WTC11 (cell line): ENCODE measurements at regions not wholly inside any gene's neighbourhood (a gene's known extent, or its start where the extent isn't known, plus 50 kb on each side); places are given as distances from the start of the nearest gene placed in this dataset.

Source experiments
- ATAC-seq: fragments of 200-7000 bp; cut with Tn5 transposase; 2 replicates; pipeline ENCODE4 v1.10.0; 2021; ENCODE audit warnings: mild to moderate bottlenecking, moderate library complexity
- CTCF ChIA-PET: fragments of 300-600 bp; sonication (Branson Sonifier 250); formaldehyde crosslinking; loops from one replicate; lab custom pipeline; 2021; ENCODE audit warnings: antibody characterized with exemption; lab: Charles Lee
- POLR2A ChIA-PET: fragments of 350-600 bp; sonication (Branson Sonifier 250); formaldehyde crosslinking; loops from one replicate; lab custom pipeline; 2021; ENCODE audit warnings: antibody characterized with exemption; lab: Charles Lee
- DNase-seq: peaks from one replicate; pipeline ENCODE4 v3.0.0; 2021; ENCODE audit warnings: low spot score
- H3K27ac Mint-ChIP-seq: 2 replicates; pipeline ENCODE4 v1.8.0; 2021; ENCODE audit warnings: mixed read lengths
- H3K27me3 Mint-ChIP-seq: 2 replicates; pipeline ENCODE4 v1.8.0; 2021; ENCODE audit warnings: low read depth, mild to moderate bottlenecking, moderate library complexity, mixed read lengths
- H3K36me3 Mint-ChIP-seq: 2 replicates; pipeline ENCODE4 v1.8.0; 2021; ENCODE audit warnings: mixed read lengths
- H3K4me1 Mint-ChIP-seq: 2 replicates; pipeline ENCODE4 v1.8.0; 2022; ENCODE audit warnings: mixed read lengths
- H3K4me3 Mint-ChIP-seq: 2 replicates; pipeline ENCODE4 v1.8.0; 2021; ENCODE audit warnings: mild to moderate bottlenecking, moderate library complexity, mixed read lengths
- H3K9me3 Mint-ChIP-seq: 2 replicates; pipeline ENCODE4 v1.8.0; 2021; ENCODE audit warnings: mixed read lengths
- AR ChIP-seq: fragments of 250-450 bp; sonication (Bioruptor Pico); IDR thresholded peaks from 2 replicates; pipeline ENCODE4 v1.9.0; 2021; ENCODE audit warnings: mild to moderate bottlenecking
- EMX1 ChIP-seq: fragments of 250-450 bp; sonication (Bioruptor Pico); IDR thresholded peaks from 2 replicates; pipeline ENCODE4 v1.8.0; 2021; ENCODE audit warnings: mild to moderate bottlenecking
- ETV6 ChIP-seq: sonication (generic); formaldehyde crosslinking; IDR thresholded peaks from 2 replicates; pipeline ENCODE4 v1.8.1; 2022; ENCODE audit warnings: mild to moderate bottlenecking, missing genetic modification reagents
- FOXP1 ChIP-seq: sonication (generic); formaldehyde crosslinking; IDR thresholded peaks from 2 replicates; pipeline ENCODE4 v1.8.0; 2022; ENCODE audit warnings: missing genetic modification reagents, mild to moderate bottlenecking, moderate library complexity, borderline replicate concordance
- GRHL2 ChIP-seq: fragments of 250-450 bp; sonication (Bioruptor Pico); IDR thresholded peaks from 2 replicates; pipeline ENCODE4 v1.8.0; 2022; ENCODE audit warnings: mild to moderate bottlenecking, moderate library complexity; ENCODE audit not compliant: insufficient replicate concordance, severe bottlenecking
- NR2C2 ChIP-seq: sonication (generic); formaldehyde crosslinking; IDR thresholded peaks from 2 replicates; pipeline ENCODE4 v1.8.0; 2022; ENCODE audit warnings: mild to moderate bottlenecking, missing genetic modification reagents
- PREB ChIP-seq: sonication (generic); formaldehyde crosslinking; IDR thresholded peaks from 2 replicates; pipeline ENCODE4 v1.8.1; 2022; ENCODE audit warnings: mild to moderate bottlenecking, missing genetic modification reagents, moderate library complexity, borderline replicate concordance
- RELA ChIP-seq: sonication (generic); formaldehyde crosslinking; IDR thresholded peaks from 2 replicates; pipeline ENCODE4 v1.8.1; 2022; ENCODE audit warnings: missing genetic modification reagents, mild to moderate bottlenecking, borderline replicate concordance
- RORB ChIP-seq: fragments of 250-450 bp; sonication (Bioruptor Pico); IDR thresholded peaks from 2 replicates; pipeline ENCODE4 v1.9.0; 2021; ENCODE audit warnings: mild to moderate bottlenecking
- SOX15 ChIP-seq: fragments of 250-450 bp; sonication (Bioruptor Pico); IDR thresholded peaks from 2 replicates; pipeline ENCODE4 v1.9.0; 2021; ENCODE audit warnings: mild to moderate bottlenecking
- STAT6 ChIP-seq: sonication (generic); formaldehyde crosslinking; conservative IDR thresholded peaks from 2 replicates; pipeline ENCODE4 v1.8.1; 2023; ENCODE audit warnings: mild to moderate bottlenecking, low read depth, missing genetic modification reagents, moderate library complexity
- TEAD4 ChIP-seq: sonication (generic); formaldehyde crosslinking; IDR thresholded peaks from 2 replicates; pipeline ENCODE4 v1.8.0; 2022; ENCODE audit warnings: mild to moderate bottlenecking, missing genetic modification reagents
- TP53 ChIP-seq: sonication (generic); formaldehyde crosslinking; IDR thresholded peaks from 2 replicates; pipeline ENCODE4 v1.8.1; 2023; ENCODE audit warnings: mild to moderate bottlenecking, missing genetic modification reagents
- USF2 ChIP-seq: sonication (generic); formaldehyde crosslinking; IDR thresholded peaks from 2 replicates; pipeline ENCODE4 v1.8.1; 2023; ENCODE audit warnings: mild to moderate bottlenecking, missing genetic modification reagents, moderate library complexity
- ZNF396 ChIP-seq: fragments of 250-450 bp; sonication (Bioruptor Pico); IDR thresholded peaks from 2 replicates; pipeline ENCODE4 v1.8.0; 2021; ENCODE audit warnings: mild to moderate bottlenecking, moderate library complexity, borderline replicate concordance
- ZNF425 ChIP-seq: fragments of 250-450 bp; sonication (Bioruptor Pico); conservative IDR thresholded peaks from 2 replicates; pipeline ENCODE4 v1.9.0; 2021; ENCODE audit warnings: mild to moderate bottlenecking
- ZNF671 ChIP-seq: fragments of 250-450 bp; sonication (Bioruptor Pico); IDR thresholded peaks from 2 replicates; pipeline ENCODE4 v1.8.0; 2021; ENCODE audit warnings: mild to moderate bottlenecking
- ZSCAN18 ChIP-seq: fragments of 250-450 bp; sonication (Bioruptor Pico); IDR thresholded peaks from 2 replicates; pipeline ENCODE4 v2.1.2; 2022; ENCODE audit warnings: mild to moderate bottlenecking, moderate library complexity

GRCh38 chr17:33888455-33888854, 366.6 kb upstream of the CCL2 start (continued):
- no peak for TF ChIP-seq AR (CRISPR knock-in tag)

- ChIA-PET POLR2A (no interaction called here), CTCF (no interaction called here)
- ATAC-seq, result no peak
- no peaks in the 10 kb centered on the region; the same call in 1 of the 2 replicates for H3K27me3 Mint-ChIP-seq
- H3K27ac Mint-ChIP-seq, result no peak overlapping the region
- H3K36me3 Mint-ChIP-seq, result no peaks in the 10 kb centered on the region
- H3K4me1 Mint-ChIP-seq, result peaks cover 10% of the 10 kb centered on the region
- TF ChIP-seq TEAD4 (CRISPR knock-in tag), result no peak
- no peak for TF ChIP-seq RORB (CRISPR knock-in tag)
- no peak for TF ChIP-seq ZSCAN18 (CRISPR knock-in tag)
- TF ChIP-seq STAT6, result no peak
- TF ChIP-seq ETV6 (CRISPR knock-in tag), result no peak
- TF ChIP-seq RELA (CRISPR knock-in tag), result no peak
- no peak for TF ChIP-seq ZNF425 (CRISPR knock-in tag)
- no peak for TF ChIP-seq NR2C2 (CRISPR knock-in tag)
- TF ChIP-seq, all 79 proteins: peak for 0
- H3K9me3 Mint-ChIP-seq, result no peaks in the 10 kb centered on the region
- H3K4me3 Mint-ChIP-seq, result no peak overlapping the region
- no peak for DNase-seq
These were observed 366.0 kb upstream of the CCL2 start for GRCh38 chr17:33889040-33889439.

- ChIA-PET POLR2A (no interaction called here), CTCF (no interaction called here)
- DNase-seq (no peak), ATAC-seq (no peak)
- no peak for TF ChIP-seq SOX15 (CRISPR knock-in tag)
- no peak for TF ChIP-seq FOXP1 (CRISPR knock-in tag)
- no peak for TF ChIP-seq PREB (CRISPR knock-in tag)
- no peak for TF ChIP-seq TP53 (CRISPR knock-in tag)
- no peak for TF ChIP-seq ZNF671 (CRISPR knock-in tag)
- no peak for TF ChIP-seq GRHL2 (CRISPR knock-in tag)
- TF ChIP-seq USF2 (CRISPR knock-in tag), result no peak
- TF ChIP-seq ZNF425 (CRISPR knock-in tag), result no peak
- TF ChIP-seq EMX1, result no peak
- no peak for TF ChIP-seq ZNF396 (CRISPR knock-in tag)
- no peak for TF ChIP-seq RORB (CRISPR knock-in tag)
- peaks cover 10% of the 10 kb centered on the region for H3K4me1 Mint-ChIP-seq
- H3K4me3 Mint-ChIP-seq, result no peak overlapping the region
- H3K27ac Mint-ChIP-seq, result no peak overlapping the region
- no peaks in the 10 kb centered on the region for H3K36me3 Mint-ChIP-seq
- no peaks in the 10 kb centered on the region for H3K9me3 Mint-ChIP-seq
- H3K27me3 Mint-ChIP-seq, result no peaks in the 10 kb centered on the region; the same call in none of the 2 replicates
These were observed 365.3 kb upstream of the CCL2 start for GRCh38 chr17:33889766-33890165.
